ENCODE measurements at regions not wholly inside any gene's neighbourhood (a gene's known extent, or its start where the extent isn't known, plus 50 kb on each side); places are given as distances from the start of the nearest gene placed in this dataset.
"Not testable (repeated sequence)": the region's sequence is repeated elsewhere in the genome, so short reads cannot be mapped to it uniquely, and the experiment has no call there.

GRCh38 chr7:67478066-67478465, 481.4 kb downstream of the TYW1 start:
- Histone ChIP-seq H3K9ac (ENCODE audit: low read depth, low read length) (no peak overlapping the region), H3K36me3 (ENCODE audit: insufficient read depth, low read length) (no peaks in the 10 kb centered on the region), H3K4me1 (ENCODE audit: insufficient read depth, low read length) (no peaks in the 10 kb centered on the region), H3K27ac (ENCODE audit: low read depth, low read length) (no peak overlapping the region), H3K4me3 (ENCODE audit: low read length) (no peak overlapping the region), H3K9me3 (ENCODE audit: insufficient read depth, low read depth, low read length) (peaks cover 2% of the 10 kb centered on the region; the same call in 1 of the 2 replicates), H3K27me3 (ENCODE audit: insufficient read depth, low read length) (no peaks in the 10 kb centered on the region)
- WGBS: 92% methylated on average over 6 of the region's 6 CpGs

GRCh38 chr7:67484244-67484751, 487.7 kb downstream of the TYW1 start:
- Histone ChIP-seq H3K9me3 (ENCODE audit: insufficient read depth, low read depth, low read length) (no peaks in the 10 kb centered on the region), H3K27me3 (ENCODE audit: insufficient read depth, low read length) (peaks cover 4% of the 10 kb centered on the region; the same call in 1 of the 2 replicates), H3K4me1 (ENCODE audit: insufficient read depth, low read length) (peaks cover 5% of the 10 kb centered on the region; the same call in 1 of the 2 replicates), H3K36me3 (ENCODE audit: insufficient read depth, low read length) (no peaks in the 10 kb centered on the region), H3K4me3 (ENCODE audit: low read length) (peak overlapping the region; percentile 41), H3K27ac (ENCODE audit: low read depth, low read length) (no peak overlapping the region), H3K9ac (ENCODE audit: low read depth, low read length) (no peak overlapping the region)
- WGBS: 3% methylated on average over 13 of the region's 13 CpGs

- no peaks in the 10 kb centered on the region for H3K36me3 ChIP-seq (ENCODE audit: insufficient read depth, low read length)
- peaks cover 4% of the 10 kb centered on the region; the same call in 1 of the 2 replicates for H3K27me3 ChIP-seq (ENCODE audit: insufficient read depth, low read length)
- H3K4me1 ChIP-seq (ENCODE audit: insufficient read depth, low read length): peaks cover 5% of the 10 kb centered on the region; the same call in 1 of the 2 replicates
- no peak overlapping the region for H3K9ac ChIP-seq (ENCODE audit: low read depth, low read length)
- H3K9me3 ChIP-seq (ENCODE audit: insufficient read depth, low read depth, low read length): no peaks in the 10 kb centered on the region
- no peak overlapping the region for H3K27ac ChIP-seq (ENCODE audit: low read depth, low read length)
- 91% methylated on average over 3 of the region's 3 CpGs for WGBS
- H3K4me3 ChIP-seq (ENCODE audit: low read length): no peak overlapping the region
Measured at GRCh38 chr7:67486401-67486800, 489.8 kb downstream of the TYW1 start.

- Histone ChIP-seq H3K9me3 (ENCODE audit: insufficient read depth, low read depth, low read length) (no peaks in the 10 kb centered on the region), H3K27ac (ENCODE audit: low read depth, low read length) (no peak overlapping the region), H3K36me3 (ENCODE audit: insufficient read depth, low read length) (no peaks in the 10 kb centered on the region), H3K4me3 (ENCODE audit: low read length) (no peak overlapping the region), H3K4me1 (ENCODE audit: insufficient read depth, low read length) (peaks cover 5% of the 10 kb centered on the region; the same call in 1 of the 2 replicates), H3K27me3 (ENCODE audit: insufficient read depth, low read length) (peaks cover 4% of the 10 kb centered on the region; the same call in 1 of the 2 replicates), H3K9ac (ENCODE audit: low read depth, low read length) (no peak overlapping the region)
- 93% methylated on average over 6 of the region's 7 CpGs for WGBS
Measured at GRCh38 chr7:67487316-67487715, 490.7 kb downstream of the TYW1 start.

GRCh38 chr7:67489881-67490280, 493.2 kb downstream of the TYW1 start:
- no peak overlapping the region for H3K4me3 ChIP-seq (ENCODE audit: low read length)
- H3K27ac ChIP-seq (ENCODE audit: low read depth, low read length): no peak overlapping the region
- H3K36me3 ChIP-seq (ENCODE audit: insufficient read depth, low read length): no peaks in the 10 kb centered on the region
- 96% methylated on average over 5 of the region's 5 CpGs for WGBS
- H3K9ac ChIP-seq (ENCODE audit: low read depth, low read length): no peak overlapping the region
- no peaks in the 10 kb centered on the region for H3K9me3 ChIP-seq (ENCODE audit: insufficient read depth, low read depth, low read length)
- H3K27me3 ChIP-seq (ENCODE audit: insufficient read depth, low read length): peaks cover 3% of the 10 kb centered on the region; the same call in 1 of the 2 replicates
- no peaks in the 10 kb centered on the region; the same call in 1 of the 2 replicates for H3K4me1 ChIP-seq (ENCODE audit: insufficient read depth, low read length)

- no peak overlapping the region for H3K4me3 ChIP-seq (ENCODE audit: low read length)
- no peak overlapping the region for H3K27ac ChIP-seq (ENCODE audit: low read depth, low read length)
- no peak overlapping the region for H3K9ac ChIP-seq (ENCODE audit: low read depth, low read length)
- 95% methylated on average over 8 of the region's 8 CpGs for WGBS
- H3K27me3 ChIP-seq (ENCODE audit: insufficient read depth, low read length): no peaks in the 10 kb centered on the region
- H3K36me3 ChIP-seq (ENCODE audit: insufficient read depth, low read length): no peaks in the 10 kb centered on the region
- no peaks in the 10 kb centered on the region for H3K9me3 ChIP-seq (ENCODE audit: insufficient read depth, low read depth, low read length)
- no peaks in the 10 kb centered on the region for H3K4me1 ChIP-seq (ENCODE audit: insufficient read depth, low read length)
Measured at GRCh38 chr7:67493366-67493765, 496.7 kb downstream of the TYW1 start.

- Histone ChIP-seq H3K4me1 (ENCODE audit: insufficient read depth, low read length) (no peaks in the 10 kb centered on the region), H3K36me3 (ENCODE audit: insufficient read depth, low read length) (no peaks in the 10 kb centered on the region), H3K9ac (ENCODE audit: low read depth, low read length) (no peak overlapping the region), H3K27ac (ENCODE audit: low read depth, low read length) (no peak overlapping the region), H3K4me3 (ENCODE audit: low read length) (no peak overlapping the region), H3K27me3 (ENCODE audit: insufficient read depth, low read length) (no peaks in the 10 kb centered on the region), H3K9me3 (ENCODE audit: insufficient read depth, low read depth, low read length) (no peaks in the 10 kb centered on the region)
- WGBS: 91% methylated on average over 7 of the region's 7 CpGs
Measured at GRCh38 chr7:67496589-67496988, 500.0 kb downstream of the TYW1 start.

- not testable (repeated sequence) for H3K9me3 ChIP-seq (ENCODE audit: insufficient read depth, low read depth, low read length); H3K4me1 ChIP-seq (ENCODE audit: insufficient read depth, low read length); H3K9ac ChIP-seq (ENCODE audit: low read depth, low read length); H3K27me3 ChIP-seq (ENCODE audit: insufficient read depth, low read length); H3K4me3 ChIP-seq (ENCODE audit: low read length); H3K36me3 ChIP-seq (ENCODE audit: insufficient read depth, low read length); H3K27ac ChIP-seq (ENCODE audit: low read depth, low read length)
- 91% methylated on average over 3 of the region's 3 CpGs for WGBS
Measured at GRCh38 chr7:67497914-67498313, 501.3 kb downstream of the TYW1 start.

- no peaks in the 10 kb centered on the region for H3K4me1 ChIP-seq (ENCODE audit: insufficient read depth, low read length)
- H3K27me3 ChIP-seq (ENCODE audit: insufficient read depth, low read length): no peaks in the 10 kb centered on the region
- H3K4me3 ChIP-seq (ENCODE audit: low read length): no peak overlapping the region
- 63% methylated on average over 3 of the region's 3 CpGs for WGBS
- no peak overlapping the region for H3K27ac ChIP-seq (ENCODE audit: low read depth, low read length)
- H3K9me3 ChIP-seq (ENCODE audit: insufficient read depth, low read depth, low read length): no peaks in the 10 kb centered on the region
- H3K9ac ChIP-seq (ENCODE audit: low read depth, low read length): no peak overlapping the region
- H3K36me3 ChIP-seq (ENCODE audit: insufficient read depth, low read length): no peaks in the 10 kb centered on the region
Measured at GRCh38 chr7:67502929-67503328, 506.3 kb downstream of the TYW1 start.

GRCh38 chr7:67505449-67505848, 508.8 kb downstream of the TYW1 start:
- Histone ChIP-seq H3K4me3 (ENCODE audit: low read length) (no peak overlapping the region), H3K27me3 (ENCODE audit: insufficient read depth, low read length) (no peaks in the 10 kb centered on the region), H3K27ac (ENCODE audit: low read depth, low read length) (no peak overlapping the region), H3K9me3 (ENCODE audit: insufficient read depth, low read depth, low read length) (no peaks in the 10 kb centered on the region), H3K4me1 (ENCODE audit: insufficient read depth, low read length) (no peaks in the 10 kb centered on the region), H3K9ac (ENCODE audit: low read depth, low read length) (no peak overlapping the region), H3K36me3 (ENCODE audit: insufficient read depth, low read length) (no peaks in the 10 kb centered on the region)

GRCh38 chr7:67512481-67512880, 515.8 kb downstream of the TYW1 start:
- no peaks in the 10 kb centered on the region for H3K9me3 ChIP-seq (ENCODE audit: insufficient read depth, low read depth, low read length)
- 73% methylated on average over 7 of the region's 7 CpGs for WGBS

GRCh38 chr7:67518580-67518979, 521.9 kb downstream of the TYW1 start:
- H3K4me1 ChIP-seq (ENCODE audit: insufficient read depth, low read length): peaks cover 4% of the 10 kb centered on the region; the same call in 1 of the 2 replicates
- WGBS: 88% methylated on average over 4 of the region's 4 CpGs

More at GRCh38 chr7:67512481-67512880, 515.8 kb downstream of the TYW1 start:
- H3K9ac ChIP-seq (ENCODE audit: low read depth, low read length): no peak overlapping the region
- 0 out of 2 replicates have a peak, but pooled peaks cover 6% of the 10 kb centered on the region for H3K4me1 ChIP-seq (ENCODE audit: insufficient read depth, low read length)
- H3K36me3 ChIP-seq (ENCODE audit: insufficient read depth, low read length): no peaks in the 10 kb centered on the region
- H3K27me3 ChIP-seq (ENCODE audit: insufficient read depth, low read length): no peaks in the 10 kb centered on the region
- no peak overlapping the region for H3K27ac ChIP-seq (ENCODE audit: low read depth, low read length)
- no peak overlapping the region for H3K4me3 ChIP-seq (ENCODE audit: low read length)

More at GRCh38 chr7:67518580-67518979, 521.9 kb downstream of the TYW1 start:
- H3K4me3 ChIP-seq (ENCODE audit: low read length): no peak overlapping the region
- no peaks in the 10 kb centered on the region for H3K27me3 ChIP-seq (ENCODE audit: insufficient read depth, low read length)
- no peaks in the 10 kb centered on the region for H3K36me3 ChIP-seq (ENCODE audit: insufficient read depth, low read length)
- H3K27ac ChIP-seq (ENCODE audit: low read depth, low read length): no peak overlapping the region
- H3K9ac ChIP-seq (ENCODE audit: low read depth, low read length): no peak overlapping the region
- peaks cover 27% of the 10 kb centered on the region for H3K9me3 ChIP-seq (ENCODE audit: insufficient read depth, low read depth, low read length)
